ENCODE measurements at regions not wholly inside any gene's neighbourhood (a gene's known extent, or its start where the extent isn't known, plus 50 kb on each side); places are given as distances from the start of the nearest gene placed in this dataset.

- Histone ChIP-seq H3K4me3 (no peak overlapping the region), H3K9me3 (peaks cover 0 to 6% (median 3%) of the 10 kb centered on the region in 4 donors), H3K27me3 (no peaks in the 10 kb centered on the region), H3K4me1 (no peaks in the 10 kb centered on the region), H3K36me3 (no peaks in the 10 kb centered on the region), H3K27ac (no peak overlapping the region)
- WGBS, 2 donors = 84 to 85% methylated on average over 4 of the region's 4 CpGs
- DNase-seq = no peak
- no peak for TF ChIP-seq CTCF (IDR thresholded peaks at IDR 0.05)
- no peak for TF ChIP-seq EP300 (IDR thresholded peaks at IDR 0.05)
- no peak for TF ChIP-seq POLR2A (IDR thresholded peaks at IDR 0.05)
- no peak for TF ChIP-seq POLR2AphosphoS5 (IDR thresholded peaks at IDR 0.05)
- ATAC-seq (ENCODE audit: low FRiP score in 2 of 2) = no peak
Observed at GRCh38 chr5:2916076-2916682, 164.7 kb upstream of the IRX2 start.

- ATAC-seq (ENCODE audit: low FRiP score in 2 of 2) = no peak
- WGBS, 2 donors = 44 to 51% methylated on average over 17 of the region's 17 CpGs
- no peak for TF ChIP-seq POLR2AphosphoS5 (IDR thresholded peaks at IDR 0.05)
- no peak for TF ChIP-seq EP300 (IDR thresholded peaks at IDR 0.05)
- TF ChIP-seq CTCF (IDR thresholded peaks at IDR 0.05) = no peak
- no peak for TF ChIP-seq POLR2A (IDR thresholded peaks at IDR 0.05)
- Histone ChIP-seq H3K36me3 (no peaks in the 10 kb centered on the region), H3K27ac (no peak overlapping the region), H3K27me3 (no peaks in the 10 kb centered on the region), H3K4me3 (no peak overlapping the region), H3K9me3 (no peaks in the 10 kb centered on the region), H3K4me1 (no peaks in the 10 kb centered on the region)
- DNase-seq = no peak
Observed at GRCh38 chr5:2914981-2915484, 163.6 kb upstream of the IRX2 start.

- WGBS, 2 donors = 75 to 89% methylated on average over 18 of the region's 18 CpGs
- no peak for TF ChIP-seq CTCF (IDR thresholded peaks at IDR 0.05)
- ATAC-seq (ENCODE audit: low FRiP score in 2 of 2) = no peak
Observed at GRCh38 chr5:2914022-2914661, 162.7 kb upstream of the IRX2 start.

GRCh38 chr5:2913281-2913680 is 161.8 kb upstream of the IRX2 start:
- TF ChIP-seq EP300 (IDR thresholded peaks at IDR 0.05) (no peak), CTCF (IDR thresholded peaks at IDR 0.05) (no peak), POLR2A (IDR thresholded peaks at IDR 0.05) (no peak), POLR2AphosphoS5 (IDR thresholded peaks at IDR 0.05) (no peak)
- no peaks in the 10 kb centered on the region for H3K9me3 ChIP-seq
- no peaks in the 10 kb centered on the region for H3K4me1 ChIP-seq
- peak in 1 of 2 donors; percentile 44 for ATAC-seq (ENCODE audit: low FRiP score in 2 of 2)
- H3K27ac ChIP-seq = no peak overlapping the region
- no peak overlapping the region for H3K4me3 ChIP-seq
- DNase-seq = no peak
- WGBS, 2 donors = 88 to 94% methylated on average over 5 to 7 of the region's 7 CpGs
- no peaks in the 10 kb centered on the region for H3K27me3 ChIP-seq
- H3K36me3 ChIP-seq = no peaks in the 10 kb centered on the region

More at GRCh38 chr5:2914022-2914661, 162.7 kb upstream of the IRX2 start:
- Histone ChIP-seq H3K36me3 (no peaks in the 10 kb centered on the region), H3K9me3 (no peaks in the 10 kb centered on the region), H3K27ac (no peak overlapping the region), H3K4me3 (no peak overlapping the region), H3K27me3 (no peaks in the 10 kb centered on the region), H3K4me1 (no peaks in the 10 kb centered on the region)
- DNase-seq = no peak

GRCh38 chr5:2912741-2913140 is 161.3 kb upstream of the IRX2 start:
- peak in 1 of 2 donors; percentile 72 for DNase-seq
- no peaks in the 10 kb centered on the region for H3K27me3 ChIP-seq
- no peaks in the 10 kb centered on the region for H3K9me3 ChIP-seq
- 80 to 85% methylated on average over 13 of the region's 13 CpGs for WGBS, 2 donors
- TF ChIP-seq EP300 (IDR thresholded peaks at IDR 0.05) (no peak), POLR2A (IDR thresholded peaks at IDR 0.05) (no peak), POLR2AphosphoS5 (IDR thresholded peaks at IDR 0.05) (no peak), CTCF (IDR thresholded peaks at IDR 0.05) (no peak)
- H3K36me3 ChIP-seq = no peaks in the 10 kb centered on the region
- no peak overlapping the region for H3K27ac ChIP-seq
- no peaks in the 10 kb centered on the region for H3K4me1 ChIP-seq
- no peak overlapping the region for H3K4me3 ChIP-seq
- ATAC-seq (ENCODE audit: low FRiP score in 2 of 2) = no peak
